Iris pigment epithelial cell (primary cell): ENCODE measurements at regions not wholly inside any gene's neighbourhood (a gene's known extent, or its start where the extent isn't known, plus 50 kb on each side); places are given as distances from the start of the nearest gene placed in this dataset.
"Not testable (repeated sequence)": the region's sequence is repeated elsewhere in the genome, so short reads cannot be mapped to it uniquely, and the experiment has no call there.

ENCODE experiments used
- DNase-seq: peaks from one replicate; pipeline ENCODE4 v3.0.0-alpha.2; 2011; ENCODE audit warnings: low read depth

DNA sequence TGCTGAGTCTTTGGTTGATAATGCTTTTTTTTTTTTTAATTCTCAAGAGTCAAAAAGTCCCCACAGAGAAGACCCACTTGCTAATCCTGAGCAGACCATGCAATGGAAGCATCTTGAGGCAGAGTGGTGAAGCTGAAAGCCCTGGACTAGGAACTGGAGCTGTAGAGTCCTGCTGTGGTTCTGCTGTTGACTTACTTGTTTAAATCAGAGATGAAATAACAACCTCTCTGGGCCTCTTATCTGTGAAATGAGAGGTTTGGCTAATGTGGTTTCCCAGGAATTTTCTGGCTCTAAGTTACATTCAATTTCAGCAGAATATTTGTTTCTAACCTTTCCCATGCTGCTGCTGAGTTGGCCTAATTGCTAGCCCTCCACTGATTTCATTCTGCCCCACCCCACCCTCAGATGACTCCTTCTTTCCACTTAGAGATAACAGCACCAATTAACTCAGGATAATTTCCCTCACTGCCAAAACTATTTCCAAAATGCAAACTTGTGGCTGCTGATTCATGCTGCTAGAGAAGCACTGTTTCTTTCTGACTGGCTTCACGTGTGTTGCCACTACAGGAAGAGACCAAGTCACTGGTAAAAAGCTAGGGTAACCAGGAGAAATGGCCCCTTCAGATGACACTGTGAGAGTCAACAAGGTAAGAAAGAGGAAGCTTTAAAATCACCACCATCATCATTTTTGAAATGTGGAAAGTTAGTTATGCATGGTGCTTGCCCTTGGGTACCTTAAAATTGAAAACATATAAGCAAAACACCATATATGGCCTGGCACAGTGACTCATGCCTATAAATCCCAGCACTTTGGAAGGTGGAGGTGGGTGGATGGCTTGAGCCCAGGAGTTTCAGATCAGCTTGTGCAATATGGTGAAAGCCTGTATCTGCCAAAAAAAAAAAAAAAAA lies 326.4 kb downstream of the DCHS2 start:
- peak; percentile 66 for DNase-seq

DNA sequence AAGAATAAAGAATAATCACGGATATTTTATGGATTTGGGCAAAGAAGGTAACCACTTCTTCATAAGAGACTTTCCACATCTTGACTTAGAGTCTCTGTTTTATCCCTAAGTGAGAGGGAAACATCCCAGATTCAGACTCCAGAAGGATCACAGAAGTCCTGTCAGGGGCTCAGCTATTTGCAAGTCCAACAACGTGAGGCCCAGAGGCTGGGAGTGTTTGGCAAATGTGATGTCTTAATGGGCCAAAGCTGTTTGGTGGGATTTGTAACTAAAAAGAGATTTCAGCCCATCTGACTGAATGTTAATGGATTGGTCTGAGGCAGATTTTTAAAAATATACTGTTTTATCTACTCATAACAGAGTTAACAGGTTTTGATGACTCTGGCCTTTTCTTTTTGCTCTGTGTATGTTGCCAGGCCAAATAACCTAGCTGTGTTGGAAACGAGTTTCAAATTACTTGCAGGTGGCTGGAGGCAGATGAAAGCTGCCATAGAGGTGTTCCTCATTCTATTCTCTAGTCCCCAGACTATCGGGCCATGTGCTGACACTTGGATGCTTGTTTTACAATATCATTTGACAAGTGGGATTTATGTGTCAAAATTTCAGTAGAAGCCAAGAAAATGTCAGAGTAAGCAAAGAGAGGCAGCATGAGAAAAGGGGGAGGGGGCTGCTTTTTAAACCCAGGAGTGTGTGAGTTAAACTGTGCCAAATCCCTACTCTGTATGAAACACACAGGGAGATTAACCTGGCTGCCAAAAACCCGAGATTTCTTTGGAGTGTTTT lies 330.9 kb downstream of the DCHS2 start:
- DNase-seq, result no peak

DNA sequence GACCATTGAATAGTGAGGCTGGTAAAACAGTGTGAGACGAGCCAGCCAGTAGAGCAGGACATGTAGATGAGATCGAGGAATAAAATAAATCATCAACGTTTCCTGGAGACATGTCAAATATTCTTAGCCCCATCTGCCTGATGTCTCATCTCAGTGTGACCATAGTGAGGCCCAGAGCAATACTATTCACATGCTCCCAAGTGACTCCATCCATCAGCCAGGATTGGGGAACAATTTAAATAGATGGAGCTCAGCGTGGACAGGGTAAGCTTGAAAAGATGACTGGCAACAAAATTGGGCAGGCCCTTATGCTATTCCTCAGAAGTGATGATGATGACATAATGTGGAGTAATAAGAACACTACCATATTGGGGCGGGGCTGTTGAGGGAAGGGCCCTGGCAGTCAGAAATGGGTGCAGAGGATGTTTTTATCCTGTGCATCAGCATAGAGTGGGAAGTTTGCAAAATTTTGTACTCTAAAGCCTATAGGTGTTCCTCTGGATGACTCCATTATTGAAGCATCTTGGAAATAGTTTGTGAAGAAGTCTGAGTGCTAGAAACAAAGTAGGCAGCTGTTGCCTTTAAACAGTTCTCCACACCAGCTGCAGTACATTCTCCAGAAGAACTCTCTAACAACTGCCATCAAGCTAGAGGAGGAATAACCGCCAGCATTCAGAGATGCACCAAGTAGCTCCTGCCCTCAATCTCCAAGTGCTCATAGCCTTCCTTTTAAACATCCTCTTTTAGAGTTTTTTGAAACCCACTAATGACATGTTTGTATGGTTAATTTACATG lies 333.0 kb downstream of the DCHS2 start:
- no peak for DNase-seq

DNA sequence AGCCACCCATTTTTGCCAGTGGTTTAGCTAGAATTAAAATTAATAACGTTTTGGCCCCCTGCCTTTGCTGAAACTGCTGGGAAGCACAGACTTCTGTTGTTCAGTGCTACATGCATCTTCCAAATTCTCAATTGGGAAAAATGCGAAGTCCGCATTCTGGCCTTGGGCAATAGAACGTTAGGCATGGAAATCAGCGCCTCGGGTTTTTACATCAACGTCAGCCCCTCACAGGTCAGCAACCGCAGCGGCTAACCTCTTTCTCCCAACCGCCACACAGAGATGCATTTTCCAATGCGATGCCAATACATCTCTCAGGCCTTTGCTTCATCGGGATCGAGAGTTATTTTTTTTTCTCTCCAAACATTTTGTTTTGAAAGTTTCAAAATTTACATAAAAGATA lies 339.1 kb downstream of the DCHS2 start:
- no peak for DNase-seq

DNA sequence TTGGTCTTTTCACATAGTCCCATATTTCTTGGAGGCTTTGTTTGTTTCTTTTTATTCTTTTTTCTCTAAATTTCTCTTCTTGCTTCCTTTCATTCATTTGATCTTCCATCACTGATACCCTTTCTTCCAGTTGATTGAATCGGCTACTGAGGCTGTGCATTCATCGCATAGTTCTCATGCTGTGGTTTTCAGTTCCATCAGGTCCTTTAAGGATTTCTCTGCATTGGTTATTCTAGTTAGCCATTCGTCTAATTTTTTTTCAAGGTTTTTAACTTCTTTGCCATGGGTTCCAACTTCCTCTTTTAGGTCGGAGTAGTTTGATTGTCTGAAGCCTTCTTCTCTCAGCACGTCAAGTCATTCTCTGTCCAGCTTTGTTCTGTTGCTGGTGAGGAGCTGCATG lies 342.4 kb downstream of the DCHS2 start:
- not testable (repeated sequence) for DNase-seq

DNA sequence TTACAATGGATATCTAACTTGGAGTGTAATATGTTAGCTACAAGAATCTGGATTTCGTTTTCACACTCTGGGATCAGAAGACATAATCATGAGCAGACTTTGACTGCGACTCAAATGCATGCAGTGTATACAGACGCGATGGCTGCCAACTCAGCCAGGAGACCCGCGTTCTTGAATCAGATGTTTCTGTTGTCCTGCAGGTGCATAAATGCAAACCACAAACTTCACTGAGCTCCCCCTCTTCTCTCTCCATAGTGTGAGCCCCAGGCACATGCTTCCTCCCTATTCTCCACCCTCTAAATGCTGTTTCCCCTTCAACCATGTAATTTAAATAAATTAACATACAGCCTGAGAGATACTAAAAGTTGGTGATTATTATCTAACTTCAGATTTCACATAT lies 347.9 kb downstream of the DCHS2 start:
- DNase-seq, result no peak

DNA sequence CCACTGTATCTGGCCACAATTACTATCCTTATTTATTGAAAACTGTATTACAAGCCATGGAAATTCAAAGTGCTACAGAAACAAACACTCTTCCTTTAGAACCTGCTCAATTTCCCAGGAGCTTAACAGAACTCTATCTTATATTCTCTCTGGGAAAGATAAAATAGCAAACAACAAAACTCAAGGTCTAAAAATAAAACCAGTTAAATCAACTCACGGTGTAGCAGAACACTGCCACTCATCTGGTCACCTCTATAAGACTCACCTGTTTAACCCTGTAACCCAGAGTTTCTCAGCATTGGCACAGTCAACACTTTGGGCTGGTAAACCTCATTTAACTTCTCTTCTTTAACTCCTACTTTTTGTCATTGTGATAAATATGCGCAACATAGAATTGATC lies 348.9 kb downstream of the DCHS2 start:
- no peak for DNase-seq

DNA sequence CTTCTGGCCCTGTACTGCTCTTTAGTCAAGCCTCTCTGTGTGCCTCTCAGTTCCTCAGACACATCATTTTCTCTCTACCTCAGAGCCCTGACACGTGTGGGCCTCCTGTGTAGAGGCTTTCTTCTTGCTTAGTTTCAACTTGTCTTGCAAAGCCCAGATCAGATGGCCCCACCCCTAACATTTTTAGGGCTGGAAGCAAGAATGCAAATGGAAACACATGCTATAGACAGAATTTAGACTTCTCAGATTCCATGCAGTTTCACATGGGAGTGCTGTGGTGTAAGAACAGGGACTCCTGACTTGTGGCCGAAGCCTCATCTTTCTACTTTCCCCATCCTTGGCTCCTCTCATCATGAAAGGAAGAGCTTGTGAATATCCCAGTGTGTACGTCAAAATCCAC lies 350.7 kb downstream of the DCHS2 start:
- DNase-seq, result no peak

DNA sequence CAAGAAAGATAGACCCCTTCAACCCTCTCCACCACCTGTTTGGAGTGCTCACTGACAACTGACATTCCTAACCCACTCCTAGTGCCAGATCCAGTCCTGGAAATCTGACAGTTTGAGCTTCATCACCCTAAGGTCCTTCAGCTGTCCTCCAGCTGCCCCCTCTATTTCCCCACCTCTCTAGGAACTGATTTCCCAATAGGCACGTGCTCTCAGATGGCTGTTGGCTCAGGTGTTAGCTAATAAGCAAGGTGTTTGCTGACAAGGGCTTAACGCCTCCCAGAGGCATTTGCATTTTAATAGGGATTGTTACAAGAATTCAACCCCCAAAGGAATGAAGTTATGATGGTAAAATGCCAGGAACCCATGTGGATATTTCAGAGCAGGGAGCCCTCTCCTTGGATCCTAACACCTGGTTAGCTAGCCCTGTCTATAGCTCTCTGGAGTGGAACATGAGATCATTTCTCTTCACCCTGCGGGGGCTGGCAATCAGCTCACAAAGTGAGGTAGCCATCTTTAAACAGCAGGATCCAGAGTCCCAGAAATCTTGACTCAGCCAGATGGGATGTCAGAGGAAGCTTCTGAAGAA lies 348.5 kb upstream of the SFRP2 start:
- DNase-seq, result no peak

DNA sequence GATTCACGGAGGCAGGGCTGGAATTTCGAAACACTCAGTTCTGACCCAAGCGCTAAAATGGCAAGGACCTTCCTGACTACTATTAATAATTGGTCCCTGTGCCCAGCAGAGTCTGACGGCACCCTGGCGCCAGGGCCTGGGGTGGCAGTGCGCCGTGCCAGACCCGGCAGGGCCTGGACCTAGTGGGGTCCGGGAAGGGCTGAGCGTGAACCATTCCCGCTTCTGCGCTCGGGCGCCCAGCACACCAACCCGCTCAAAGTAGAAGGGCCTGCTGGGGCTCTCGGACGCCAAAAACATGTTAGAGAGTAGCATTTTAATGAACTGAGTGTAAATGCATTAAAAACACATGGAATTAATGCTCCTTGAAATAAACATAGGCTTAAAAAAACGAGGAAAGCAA lies 346.7 kb upstream of the SFRP2 start:
- no peak for DNase-seq

DNA sequence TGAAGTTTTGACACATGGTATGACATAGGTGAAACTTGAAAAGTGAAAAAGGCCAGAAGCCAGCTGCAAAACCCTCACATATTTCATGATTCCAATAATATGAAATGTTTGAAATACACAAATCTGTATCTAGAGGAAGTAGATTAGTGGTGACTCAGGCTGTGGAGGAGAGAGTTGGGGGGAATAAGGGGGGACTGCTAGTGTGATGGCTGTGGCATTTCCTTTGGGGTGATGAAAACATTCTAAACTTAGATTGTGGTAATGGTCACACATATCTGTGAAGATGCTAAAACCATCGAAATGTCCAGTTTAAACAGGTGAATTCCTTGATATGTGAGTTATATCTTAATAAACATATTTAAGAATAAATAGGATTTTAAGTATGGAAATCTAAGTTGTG lies 343.5 kb upstream of the SFRP2 start:
- DNase-seq, result peak; percentile 12

DNA sequence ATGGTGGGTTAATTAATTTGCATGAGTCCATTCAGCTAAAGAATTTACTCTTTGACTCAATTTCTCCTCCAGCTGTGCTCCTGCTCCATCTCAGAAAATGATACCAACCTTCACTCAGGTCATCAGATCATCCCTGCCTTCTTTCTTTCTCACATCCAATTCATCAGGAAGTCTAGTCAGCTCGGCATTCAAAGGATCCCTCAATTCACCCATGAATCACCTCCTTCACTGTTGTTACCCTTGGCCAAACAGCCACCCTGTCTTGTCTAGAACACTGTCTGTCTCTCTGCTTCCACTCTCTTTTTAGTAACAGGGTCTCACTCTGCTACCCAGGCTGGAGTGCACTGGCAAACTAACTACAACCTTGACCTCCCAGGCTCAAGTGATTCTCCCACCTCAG lies 337.4 kb upstream of the SFRP2 start:
- DNase-seq, result peak; percentile 3

DNA sequence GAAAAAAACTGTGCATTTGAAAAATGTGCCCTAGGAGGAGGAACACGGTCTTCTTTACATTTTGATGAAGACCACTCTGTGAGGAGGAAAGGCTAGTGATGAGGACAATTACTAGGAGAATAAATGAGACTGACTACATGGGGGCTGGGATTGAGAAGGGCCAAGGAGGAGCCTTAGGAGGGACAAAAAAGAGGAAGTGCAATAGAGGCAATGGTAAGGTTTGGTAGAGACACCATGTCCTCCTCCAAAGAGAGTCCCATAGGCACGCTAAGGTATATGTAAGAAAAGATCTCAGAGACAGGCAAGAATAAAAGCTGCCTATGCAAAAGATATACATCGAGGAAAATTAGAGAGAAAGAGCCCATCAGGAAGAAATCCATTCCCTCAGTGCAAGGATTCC lies 336.5 kb upstream of the SFRP2 start:
- no peak for DNase-seq

DNA sequence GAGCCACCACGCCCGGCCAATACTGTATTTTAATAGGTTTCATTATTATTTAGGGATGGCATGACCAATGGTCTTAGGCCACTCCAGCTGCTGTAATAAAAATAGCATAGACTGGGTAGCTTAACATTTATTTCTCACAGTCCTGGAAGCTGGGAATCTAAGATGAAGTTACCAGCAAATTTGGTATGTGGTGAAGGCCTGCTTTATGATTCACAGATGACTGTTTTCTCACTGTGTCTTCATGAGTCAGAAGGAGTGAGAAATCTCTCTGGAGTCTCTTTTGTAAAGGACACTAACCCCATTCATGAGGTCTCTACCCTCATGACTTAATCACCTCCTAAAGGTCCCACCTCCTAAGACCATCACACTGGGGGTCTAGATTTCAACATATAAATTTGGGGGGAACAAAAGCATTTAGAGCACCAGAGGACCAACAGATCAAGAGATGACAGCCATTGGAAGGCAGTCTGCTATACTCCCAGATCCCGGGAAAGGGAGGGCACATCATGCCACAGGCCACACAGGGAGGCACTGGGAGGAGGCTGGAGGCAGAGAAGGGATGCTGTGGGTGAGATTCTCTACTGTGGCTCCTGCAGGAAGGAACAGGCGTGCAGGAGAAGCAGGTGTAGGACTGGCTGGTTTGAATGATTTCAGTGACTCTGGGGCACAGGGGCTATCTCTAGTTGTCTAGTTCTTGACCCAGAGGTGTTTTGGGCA lies 335.8 kb upstream of the SFRP2 start:
- peak; percentile 48 for DNase-seq

DNA sequence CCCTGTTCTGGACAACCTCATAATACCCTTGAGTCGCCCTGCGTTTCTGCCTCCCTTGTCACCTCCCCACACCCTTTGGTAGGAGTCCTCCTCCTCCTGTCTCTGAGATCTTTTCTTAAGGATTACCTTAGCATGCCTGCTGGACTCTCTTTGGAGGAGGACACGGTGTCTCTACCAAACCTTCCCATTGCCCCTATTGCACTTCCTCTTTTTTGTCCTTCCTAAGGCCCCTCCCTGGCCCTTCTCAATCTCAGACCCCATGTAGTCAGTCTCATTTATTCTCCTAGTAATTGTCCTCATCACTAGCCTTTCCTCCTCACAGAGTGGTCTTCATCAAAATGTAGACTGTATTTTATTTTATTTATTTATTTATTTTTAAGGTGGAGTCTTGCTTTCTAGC lies 335.0 kb upstream of the SFRP2 start:
- no peak for DNase-seq

DNA sequence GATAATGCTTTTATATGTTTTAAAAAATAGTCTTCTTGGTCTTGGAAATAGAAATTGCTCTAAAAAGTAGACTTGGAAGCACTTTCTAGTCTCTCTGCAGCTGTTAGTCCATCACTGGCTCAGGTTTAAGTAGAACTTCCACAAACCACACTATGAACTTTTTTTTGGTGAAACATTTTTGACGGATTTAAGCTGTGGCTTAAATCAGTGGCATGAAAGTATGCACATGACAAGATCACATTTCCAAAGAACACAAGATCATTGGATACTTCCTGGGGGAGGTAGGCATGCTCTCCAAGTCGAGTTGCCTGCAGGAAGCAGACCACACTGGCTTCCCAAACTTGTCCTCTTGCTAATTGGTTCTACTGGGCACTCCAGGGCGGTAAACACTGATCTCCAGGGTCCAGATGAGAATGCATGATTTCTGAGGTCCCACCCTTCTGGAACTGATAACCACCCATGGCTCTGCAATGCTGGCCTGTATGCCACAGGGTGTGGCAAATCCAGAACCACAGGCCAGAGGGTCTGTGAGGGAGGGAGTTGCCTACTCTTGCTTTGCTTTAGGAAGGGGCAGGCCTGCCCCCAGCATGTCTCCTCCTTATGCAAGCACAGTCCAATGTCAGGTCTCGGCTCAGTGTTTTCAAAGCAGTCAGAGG lies 331.9 kb upstream of the SFRP2 start:
- DNase-seq, result no peak

DNA sequence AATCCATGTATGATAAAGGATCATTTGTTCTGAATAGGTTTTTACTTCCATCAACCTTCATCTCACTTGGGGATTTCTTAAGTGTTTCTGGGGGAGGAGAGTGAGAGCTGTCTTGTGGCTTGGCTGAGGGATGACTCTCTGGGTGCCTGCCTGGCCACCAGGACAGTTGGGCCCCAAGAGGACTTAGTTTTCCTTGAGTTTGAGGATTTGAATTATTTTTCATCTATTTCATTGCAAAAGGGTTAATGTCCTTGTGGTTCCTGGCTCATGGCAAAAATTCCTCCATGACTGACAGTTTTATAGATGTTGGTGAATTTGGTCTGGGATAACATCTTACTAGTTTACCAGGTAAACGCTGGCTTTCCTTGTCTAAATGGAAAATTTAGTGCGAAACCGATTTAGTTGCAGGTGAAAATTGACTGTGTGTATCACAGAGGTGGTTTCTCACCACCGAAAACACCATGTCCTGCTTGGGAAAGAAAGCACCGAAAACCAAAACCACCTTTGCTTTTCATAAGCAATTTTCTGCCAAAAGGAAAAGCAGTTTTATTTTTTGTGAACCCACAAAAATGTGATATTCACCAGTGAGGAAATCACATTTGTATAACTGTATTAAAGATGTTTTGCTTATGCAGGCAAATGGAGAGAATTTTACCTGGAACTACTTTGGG lies 331.3 kb upstream of the SFRP2 start:
- no peak for DNase-seq

DNA sequence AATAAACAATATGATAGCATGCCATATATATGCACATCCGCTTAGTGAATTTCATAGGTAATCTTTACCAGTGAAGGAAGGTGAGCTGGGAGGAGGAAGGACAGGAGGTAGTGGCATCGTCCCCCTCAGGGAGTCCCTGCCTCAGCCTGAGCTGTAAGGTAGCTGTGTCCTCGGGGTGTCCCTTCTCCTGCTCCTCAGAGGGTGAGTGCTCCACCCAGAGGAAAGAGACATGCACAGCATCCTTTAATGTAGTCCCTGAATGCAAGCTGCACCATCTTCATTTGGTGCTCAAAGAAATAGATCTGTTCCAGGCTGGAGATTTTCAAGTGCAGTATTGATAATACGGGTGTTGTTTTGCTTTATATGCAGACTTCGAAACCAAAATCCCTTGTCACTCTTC lies 330.4 kb upstream of the SFRP2 start:
- DNase-seq, result no peak

DNA sequence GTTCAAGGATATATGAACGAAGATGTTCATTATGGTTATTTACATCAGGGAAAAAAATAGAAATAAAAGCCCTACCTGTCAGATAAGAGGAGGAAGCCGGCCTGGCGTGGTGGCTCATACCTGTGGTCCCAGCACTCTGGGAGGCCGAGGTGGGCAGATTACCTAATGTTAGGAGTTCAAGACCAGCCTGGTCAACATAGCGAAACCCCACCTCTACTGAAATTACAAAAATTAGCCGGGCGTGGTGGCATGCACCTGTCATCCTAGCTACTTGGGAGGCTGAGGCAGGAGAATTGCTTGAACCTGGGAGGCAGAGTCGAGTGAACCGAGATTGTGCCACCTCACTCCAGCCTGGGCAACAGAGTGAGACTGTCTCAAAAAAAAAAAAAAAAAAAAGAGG lies 328.8 kb upstream of the SFRP2 start:
- not testable (repeated sequence) for DNase-seq

DNA sequence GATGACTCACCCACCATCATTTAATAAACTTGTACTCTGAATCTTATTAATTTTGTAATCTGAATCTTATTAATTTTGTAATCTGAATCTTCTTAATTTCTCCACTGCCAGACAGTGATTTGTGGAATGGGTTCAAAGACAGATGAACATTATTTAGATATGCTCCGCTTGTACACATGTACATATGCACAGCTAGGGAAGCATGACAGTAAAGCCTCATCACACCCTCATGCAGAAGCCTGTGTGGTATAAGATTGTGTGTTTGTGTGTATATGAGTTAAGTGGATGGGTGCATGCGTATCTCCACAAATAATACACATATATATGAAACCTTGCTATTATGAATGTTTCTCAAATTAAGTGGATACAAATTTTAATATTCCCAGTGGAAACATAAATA lies 318.5 kb upstream of the SFRP2 start:
- DNase-seq, result no peak
